ENCODE measurements at regions not wholly inside any gene's neighbourhood (a gene's known extent, or its start where the extent isn't known, plus 50 kb on each side); places are given as distances from the start of the nearest gene placed in this dataset.

- H3K79me2 ChIP-seq (ENCODE audit: insufficient read depth): no peaks in the 10 kb centered on the region
- no peaks in the 10 kb centered on the region for H3K9me3 ChIP-seq (ENCODE audit: low read depth)
- DNase-seq: no peak
- H3K9ac ChIP-seq: no peak overlapping the region
- no peaks in the 10 kb centered on the region for H4K20me1 ChIP-seq (ENCODE audit: insufficient read depth)
- H2AFZ ChIP-seq: no peak overlapping the region
- no peaks in the 10 kb centered on the region for H3K27me3 ChIP-seq (replicated peaks; ENCODE audit: insufficient read depth)
- no peak overlapping the region for H3K4me2 ChIP-seq (ENCODE audit: unreplicated experiment)
- H3K4me1 ChIP-seq (ENCODE audit: insufficient read depth): no peaks in the 10 kb centered on the region
- H3K36me3 ChIP-seq (ENCODE audit: low read depth): no peaks in the 10 kb centered on the region
- H3K27ac ChIP-seq: no peak overlapping the region
- no peak for TF ChIP-seq EZH2phosphoT487 (IDR thresholded peaks at IDR 0.05; ENCODE audit: insufficient read depth, low read depth)
- no peak for TF ChIP-seq EZH2 (IDR thresholded peaks at IDR 0.05; ENCODE audit: insufficient read depth, poor library complexity, severe bottlenecking)
- H3K9me2 ChIP-seq (ENCODE audit: insufficient read depth): no peaks in the 10 kb centered on the region
- H3F3A ChIP-seq (ENCODE audit: insufficient read depth): no peaks in the 10 kb centered on the region
- H3K4me3 ChIP-seq: no peak overlapping the region
- in situ Hi-C loops (cut with MboI): no loop called here
- 95 to 97% methylated on average over 4 of the region's 4 CpGs for WGBS, 2 experiments (ENCODE audit: low coverage in 1 of 2, low lambda C conversion rate in 2 of 2, missing lambda C conversion rate in 2 of 2)
These were observed 188.3 kb upstream of the MEF2C start for GRCh38 chr5:89071101-89071940.

GRCh38 chr5:89069591-89069990 lies 186.6 kb upstream of the MEF2C start:
- Histone ChIP-seq H3F3A (ENCODE audit: insufficient read depth) (no peaks in the 10 kb centered on the region), H3K9me2 (ENCODE audit: insufficient read depth) (no peaks in the 10 kb centered on the region), H3K4me2 (ENCODE audit: unreplicated experiment) (no peak overlapping the region), H4K20me1 (ENCODE audit: insufficient read depth) (no peaks in the 10 kb centered on the region), H3K4me3 (no peak overlapping the region), H3K4me1 (ENCODE audit: insufficient read depth) (no peaks in the 10 kb centered on the region), H3K36me3 (ENCODE audit: low read depth) (no peaks in the 10 kb centered on the region), H2AFZ (no peak overlapping the region), H3K27ac (no peak overlapping the region), H3K9me3 (ENCODE audit: low read depth) (no peaks in the 10 kb centered on the region), H3K79me2 (ENCODE audit: insufficient read depth) (no peaks in the 10 kb centered on the region), H3K9ac (no peak overlapping the region), H3K27me3 (replicated peaks; ENCODE audit: insufficient read depth) (no peaks in the 10 kb centered on the region)
- in situ Hi-C loops (cut with MboI): no loop called here
- no peak for TF ChIP-seq EZH2 (IDR thresholded peaks at IDR 0.05; ENCODE audit: insufficient read depth, poor library complexity, severe bottlenecking)
- no peak for TF ChIP-seq EZH2phosphoT487 (IDR thresholded peaks at IDR 0.05; ENCODE audit: insufficient read depth, low read depth)
- WGBS, 2 experiments (ENCODE audit: low coverage in 1 of 2, low lambda C conversion rate in 2 of 2, missing lambda C conversion rate in 2 of 2): 78 to 83% methylated on average over 2 of the region's 2 CpGs
- no peak for DNase-seq

DNA sequence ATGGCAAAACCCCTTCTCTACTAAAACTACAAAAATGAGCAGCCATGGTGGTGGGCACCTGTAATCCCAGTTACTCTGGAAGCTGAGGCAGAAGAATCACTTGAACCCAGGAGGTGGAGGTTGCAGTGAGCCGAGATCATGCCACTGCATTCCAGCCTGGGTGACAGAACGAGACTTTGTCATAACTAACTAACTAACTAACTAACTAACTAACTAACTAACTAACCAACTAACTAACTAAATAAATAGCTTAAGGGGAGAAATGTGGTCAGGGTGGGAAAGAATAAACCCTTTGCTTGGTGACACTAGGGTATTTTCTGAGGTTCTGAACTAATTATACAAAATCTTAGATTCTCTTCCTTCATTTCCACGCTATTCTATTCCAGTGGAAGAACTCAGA lies 184.4 kb upstream of the MEF2C start:
- no peaks in the 10 kb centered on the region for H3K27me3 ChIP-seq (replicated peaks; ENCODE audit: insufficient read depth)
- H3K36me3 ChIP-seq (ENCODE audit: low read depth): no peaks in the 10 kb centered on the region
- no peaks in the 10 kb centered on the region for H3K4me1 ChIP-seq (ENCODE audit: insufficient read depth)
- H3K27ac ChIP-seq: no peak overlapping the region
- no peaks in the 10 kb centered on the region for H3K79me2 ChIP-seq (ENCODE audit: insufficient read depth)
- TF ChIP-seq EZH2 (IDR thresholded peaks at IDR 0.05; ENCODE audit: insufficient read depth, poor library complexity, severe bottlenecking) (no peak), EZH2phosphoT487 (IDR thresholded peaks at IDR 0.05; ENCODE audit: insufficient read depth, low read depth) (no peak)
- no peak overlapping the region for H3K4me3 ChIP-seq
- no peaks in the 10 kb centered on the region for H3F3A ChIP-seq (ENCODE audit: insufficient read depth)
- no peaks in the 10 kb centered on the region for H3K9me2 ChIP-seq (ENCODE audit: insufficient read depth)
- no peak overlapping the region for H2AFZ ChIP-seq
- 88 to 89% methylated on average over 3 of the region's 3 CpGs for WGBS, 2 experiments (ENCODE audit: low coverage in 1 of 2, low lambda C conversion rate in 2 of 2, missing lambda C conversion rate in 2 of 2)
- H3K4me2 ChIP-seq (ENCODE audit: unreplicated experiment): no peak overlapping the region
- H4K20me1 ChIP-seq (ENCODE audit: insufficient read depth): no peaks in the 10 kb centered on the region
- DNase-seq: no peak
- H3K9ac ChIP-seq: no peak overlapping the region
- in situ Hi-C loops (cut with MboI): no loop called here
- no peaks in the 10 kb centered on the region for H3K9me3 ChIP-seq (ENCODE audit: low read depth)

GRCh38 chr5:89065919-89066318 lies 182.9 kb upstream of the MEF2C start:
- Histone ChIP-seq H3F3A (ENCODE audit: insufficient read depth) (no peaks in the 10 kb centered on the region), H3K9me3 (ENCODE audit: low read depth) (no peaks in the 10 kb centered on the region), H3K27ac (no peak overlapping the region), H3K9ac (no peak overlapping the region), H3K36me3 (ENCODE audit: low read depth) (no peaks in the 10 kb centered on the region), H3K4me2 (ENCODE audit: unreplicated experiment) (no peak overlapping the region), H4K20me1 (ENCODE audit: insufficient read depth) (no peaks in the 10 kb centered on the region), H2AFZ (no peak overlapping the region), H3K27me3 (replicated peaks; ENCODE audit: insufficient read depth) (no peaks in the 10 kb centered on the region), H3K4me3 (no peak overlapping the region), H3K9me2 (ENCODE audit: insufficient read depth) (no peaks in the 10 kb centered on the region), H3K79me2 (ENCODE audit: insufficient read depth) (no peaks in the 10 kb centered on the region), H3K4me1 (ENCODE audit: insufficient read depth) (no peaks in the 10 kb centered on the region)
- no peak for TF ChIP-seq EZH2phosphoT487 (IDR thresholded peaks at IDR 0.05; ENCODE audit: insufficient read depth, low read depth)
- DNase-seq: no peak
- WGBS, 2 experiments (ENCODE audit: low coverage in 1 of 2, low lambda C conversion rate in 2 of 2, missing lambda C conversion rate in 2 of 2): 87 to 93% methylated on average over 3 of the region's 3 CpGs
- in situ Hi-C loops (cut with MboI): no loop called here
